HL-60 (cell line): ENCODE measurements at regions not wholly inside any gene's neighbourhood (a gene's known extent, or its start where the extent isn't known, plus 50 kb on each side); places are given as distances from the start of the nearest gene placed in this dataset.

Experiments used
- CTCF ChIP-seq: IDR thresholded peaks from one replicate; pipeline ENCODE4 v1.5.1; 2011; ENCODE audit warnings: low read length, control low read depth, inconsistent platforms; ENCODE audit not compliant: insufficient read depth
- GABPA ChIP-seq: IDR thresholded peaks from 2 replicates; pipeline ENCODE4 v1.6.1; 2012; ENCODE audit warnings: low read depth
- POLR2AphosphoS5 ChIP-seq: IDR thresholded peaks from 2 replicates; pipeline ENCODE4 v1.6.1; 2012; ENCODE audit warnings: low read depth
- REST ChIP-seq: IDR thresholded peaks from 2 replicates; pipeline ENCODE4 v1.6.1; 2012; ENCODE audit warnings: low read depth; ENCODE audit not compliant: insufficient replicate concordance
- SPI1 ChIP-seq: IDR thresholded peaks from 2 replicates; pipeline ENCODE4 v1.6.1; 2012; ENCODE audit warnings: low read depth, mild to moderate bottlenecking, borderline replicate concordance

GRCh38 chr2:17388798-17389197 lies 129.4 kb downstream of the RAD51AP2 start:
- TF ChIP-seq POLR2AphosphoS5 (no peak), GABPA (no peak), CTCF (no peak), REST (no peak), SPI1 (no peak)
